Neural cell (in vitro differentiated cells): ENCODE measurements at regions not wholly inside any gene's neighbourhood (a gene's known extent, or its start where the extent isn't known, plus 50 kb on each side); places are given as distances from the start of the nearest gene placed in this dataset.

Experiments used
- H2AFZ ChIP-seq: fragments of 200-600, 300-800 bp; sonication (generic), shearing (Covaris generic); 2 replicates; pipeline ENCODE4 v1.6.0; 2014; ENCODE audit warnings: low read depth, mild to moderate bottlenecking, antibody characterized with exemption, low read length, moderate library complexity
- H3F3A ChIP-seq: fragments of 200-600 bp; shearing (Covaris generic); 2 replicates; pipeline ENCODE4 v1.6.1; 2016; ENCODE audit warnings: mild to moderate bottlenecking, moderate library complexity, mixed read lengths, antibody characterized with exemption, low read length; ENCODE audit not compliant: insufficient read depth, poor library complexity, severe bottlenecking
- H3K27ac ChIP-seq: fragments of 200-600, 300-800 bp; sonication (generic), shearing (Covaris generic); 2 replicates; pipeline ENCODE4 v1.5.1; 2014; ENCODE audit warnings: mild to moderate bottlenecking, low read length, moderate library complexity
- H3K27me3 ChIP-seq: fragments of 300-800, 200-600 bp; sonication (generic), shearing (Covaris generic); 2 replicates; pipeline ENCODE4 v1.6.0; 2014; ENCODE audit warnings: mild to moderate bottlenecking, low read depth, low read length, moderate library complexity; ENCODE audit not compliant: insufficient read depth
- H3K36me3 ChIP-seq: fragments of 300-800, 200-600 bp; sonication (generic), shearing (Covaris generic); 2 replicates; pipeline ENCODE4 v1.5.1; 2014; ENCODE audit warnings: mild to moderate bottlenecking, antibody characterized with exemption, low read length, moderate library complexity; ENCODE audit not compliant: insufficient read depth
- H3K4me2 ChIP-seq: fragments of 300-800, 200-600 bp; sonication (generic), shearing (Covaris generic); 2 replicates; pipeline ENCODE4 v1.6.0; 2014; ENCODE audit warnings: mild to moderate bottlenecking, low read length
- H3K4me3 ChIP-seq: fragments of 300-800, 200-600 bp; sonication (generic), shearing (Covaris generic); 2 replicates; pipeline ENCODE4 v1.5.1; 2014; ENCODE audit warnings: mild to moderate bottlenecking, low read length, moderate library complexity
- H3K79me2 ChIP-seq: fragments of 200-600 bp; shearing (Covaris generic); replicated peaks from 2 replicates; pipeline ENCODE4 v1.6.0; 2014; ENCODE audit warnings: mild to moderate bottlenecking, low read length, moderate library complexity; ENCODE audit not compliant: insufficient read depth
- H3K9ac ChIP-seq: fragments of 300-800, 200-600 bp; sonication (generic), shearing (Covaris generic); 2 replicates; pipeline ENCODE4 v1.6.1; 2016; ENCODE audit warnings: mild to moderate bottlenecking, low read length, mixed read lengths
- H3K9me2 ChIP-seq: fragments of 200-600 bp; shearing (Covaris generic); 2 replicates; pipeline ENCODE4 v1.6.1; 2016; ENCODE audit warnings: mild to moderate bottlenecking, low read length, mixed read lengths; ENCODE audit not compliant: insufficient read depth
- H3K9me3 ChIP-seq: fragments of 200-600, 300-800 bp; sonication (generic), shearing (Covaris generic); 2 replicates; pipeline ENCODE4 v1.6.1; 2016; ENCODE audit warnings: mild to moderate bottlenecking, mixed run types, low read length, moderate library complexity, mixed read lengths
- H4K20me1 ChIP-seq: fragments of 200-600 bp; shearing (Covaris generic); 2 replicates; pipeline ENCODE4 v1.6.1; 2016; ENCODE audit warnings: mild to moderate bottlenecking, mixed run types; ENCODE audit not compliant: insufficient read depth
- CTCF ChIP-seq: fragments of 450-650 bp; IDR thresholded peaks from 2 replicates; pipeline ENCODE4 v1.5.1; 2014; ENCODE audit warnings: antibody characterized with exemption, mild to moderate bottlenecking, moderate library complexity; ENCODE audit not compliant: poor library complexity, severe bottlenecking
- EP300 ChIP-seq: fragments of 450-650 bp; conservative IDR thresholded peaks from 2 replicates; pipeline ENCODE4 v1.6.1; 2014; ENCODE audit warnings: antibody characterized with exemption, mild to moderate bottlenecking, moderate library complexity; ENCODE audit not compliant: poor library complexity, severe bottlenecking
- EZH2 ChIP-seq: fragments of 200-600, 300-800 bp; shearing (Covaris generic), sonication (generic); IDR thresholded peaks from 2 replicates; pipeline ENCODE4 v1.6.1; 2014; ENCODE audit warnings: antibody characterized with exemption, low read length, borderline replicate concordance, mild to moderate bottlenecking; ENCODE audit not compliant: insufficient read depth, poor library complexity, severe bottlenecking
- MXI1 ChIP-seq: fragments of 450-650 bp; conservative IDR thresholded peaks from 2 replicates; pipeline ENCODE4 v1.6.1; 2014; ENCODE audit warnings: antibody characterized with exemption, mild to moderate bottlenecking; ENCODE audit not compliant: poor library complexity, severe bottlenecking
- POLR2AphosphoS5 ChIP-seq: IDR thresholded peaks from 2 replicates; pipeline ENCODE4 v1.6.1; 2012
- RAD21 ChIP-seq: fragments of 450-650 bp; conservative IDR thresholded peaks from 2 replicates; pipeline ENCODE4 v1.6.1; 2014; ENCODE audit warnings: antibody characterized with exemption, mild to moderate bottlenecking, moderate library complexity
- REST ChIP-seq: IDR thresholded peaks from 2 replicates; pipeline ENCODE4 v1.6.1; 2012; ENCODE audit warnings: borderline replicate concordance
- SMC3 ChIP-seq: fragments of 450-650 bp; conservative IDR thresholded peaks from 2 replicates; pipeline ENCODE4 v1.6.1; 2014; ENCODE audit warnings: antibody characterized with exemption, mild to moderate bottlenecking, moderate library complexity; ENCODE audit not compliant: poor library complexity
- TAF1 ChIP-seq: IDR thresholded peaks from 2 replicates; pipeline ENCODE4 v1.6.1; 2012; ENCODE audit warnings: low read depth

- H3K4me2 ChIP-seq: no peak overlapping the region
- H3K4me3 ChIP-seq: no peak overlapping the region
- H3K79me2 ChIP-seq: no peaks in the 10 kb centered on the region
- no peaks in the 10 kb centered on the region for H3K36me3 ChIP-seq
- H3K27me3 ChIP-seq: no peaks in the 10 kb centered on the region
- no peak overlapping the region for H2AFZ ChIP-seq
- no peak overlapping the region for H3K27ac ChIP-seq
- no peaks in the 10 kb centered on the region for H3F3A ChIP-seq
- no peaks in the 10 kb centered on the region for H4K20me1 ChIP-seq
- no peak for TF ChIP-seq MXI1
- TF ChIP-seq CTCF: no peak
- no peak for TF ChIP-seq TAF1
- TF ChIP-seq RAD21: no peak
- no peak for TF ChIP-seq REST
- no peak for TF ChIP-seq EP300
- no peak for TF ChIP-seq EZH2
- no peak for TF ChIP-seq SMC3
- no peak for TF ChIP-seq POLR2AphosphoS5
- no peaks in the 10 kb centered on the region for H3K9me2 ChIP-seq
- H3K9me3 ChIP-seq: no peaks in the 10 kb centered on the region
- no peak overlapping the region for H3K9ac ChIP-seq
Observed at GRCh38 chr18:47484068-47484467, 232.6 kb upstream of the SKOR2 start.

- H3K4me3 ChIP-seq: no peak overlapping the region
- H3K4me2 ChIP-seq: no peak overlapping the region
- TF ChIP-seq EZH2: no peak
- TF ChIP-seq REST: no peak
- no peak for TF ChIP-seq EP300
- no peak for TF ChIP-seq MXI1
- no peak for TF ChIP-seq POLR2AphosphoS5
- no peak for TF ChIP-seq SMC3
- no peak for TF ChIP-seq RAD21
- no peak for TF ChIP-seq TAF1
- no peak for TF ChIP-seq CTCF
- H3F3A ChIP-seq: no peaks in the 10 kb centered on the region
- no peaks in the 10 kb centered on the region for H4K20me1 ChIP-seq
- no peak overlapping the region for H3K27ac ChIP-seq
- no peaks in the 10 kb centered on the region for H3K27me3 ChIP-seq
- H3K9me3 ChIP-seq: no peaks in the 10 kb centered on the region
- H3K79me2 ChIP-seq: no peaks in the 10 kb centered on the region
- H3K36me3 ChIP-seq: no peaks in the 10 kb centered on the region
- no peaks in the 10 kb centered on the region for H3K9me2 ChIP-seq
- no peak overlapping the region for H3K9ac ChIP-seq
- no peak overlapping the region for H2AFZ ChIP-seq
Observed at GRCh38 chr18:47480166-47480565, 228.7 kb upstream of the SKOR2 start.
